HCT116 (cell line): ENCODE measurements at regions not wholly inside any gene's neighbourhood (a gene's known extent, or its start where the extent isn't known, plus 50 kb on each side); places are given as distances from the start of the nearest gene placed in this dataset.

Experiments
- ATAC-seq: fragments of 200-7000 bp; cut with Tn5 transposase; 2 replicates; pipeline ENCODE4 v1.9.1; 2020; ENCODE audit warnings: mild to moderate bottlenecking, moderate library complexity
- BruUV-seq: library from RNA; stranded (reverse); fragments of 400-500 nt; replicated peaks from 2 replicates; lab custom pipeline; 2021; lab: Mats Ljungman, UMichigan
- CTCF ChIA-PET: fragments of 300-600 bp; sonication (Branson Sonifier 250); formaldehyde crosslinking; loops from one replicate; lab custom pipeline; 2021; ENCODE audit warnings: antibody characterized with exemption; lab: Charles Lee
- POLR2A ChIA-PET: fragments of 300-600, 350-600 bp; sonication (Branson Sonifier 250); formaldehyde crosslinking; loops from one replicate; lab custom pipeline; 2021; ENCODE audit warnings: antibody characterized with exemption; lab: Charles Lee
- RAD21 ChIA-PET, 2 experiments: fragments of 300-600 bp; sonication (Branson Sonifier 250); formaldehyde crosslinking; loops; one replicate each; lab custom pipeline; 2023; ENCODE audit warnings: low total read pairs in 2 of 2; ENCODE audit not compliant: uncharacterized antibody in 2 of 2, unreplicated experiment in 2 of 2, low non-redundant PET in 1 of 2; lab: Charles Lee
- DNase-seq: peaks from one replicate; pipeline ENCODE4 v3.0.0-alpha.2; 2010; ENCODE audit warnings: low read depth, low spot score
- H2AFZ ChIP-seq: fragments of 200-600 bp; shearing (Covaris generic), sonication (generic); 2 replicates; pipeline ENCODE4 v1.6.1; 2017; ENCODE audit warnings: low read depth, mixed run types, mixed read lengths, antibody characterized with exemption, low read length; ENCODE audit not compliant: poor library complexity, severe bottlenecking
- H3K27ac ChIP-seq: 2 replicates; pipeline ENCODE4 v1.5.1; 2012; ENCODE audit warnings: low read depth, low read length
- H3K27me3 ChIP-seq: fragments of 200-600 bp; sonication (generic); 2 replicates; pipeline ENCODE4 v1.6.1; 2016; ENCODE audit warnings: mixed run types, low read length, mixed read lengths; ENCODE audit not compliant: insufficient read depth
- H3K36me3 ChIP-seq, 2 experiments: fragments of 200-500 bp in 1 of 2; fragments of 200-600 bp in 1 of 2; sonication (Bioruptor generic) in 1 of 2; sonication (generic) in 1 of 2; 2 replicates each; pipeline versions ENCODE4 v1.5.1 to v1.6.1; 2014 to 2016; ENCODE audit warnings: low read length in 2 of 2, inconsistent platforms in 1 of 2, mixed read lengths in 1 of 2, mixed run types in 1 of 2; ENCODE audit not compliant: insufficient read depth in 2 of 2, control insufficient read depth in 1 of 2
- H3K4me1 ChIP-seq, 2 experiments: fragments of 200-600 bp in 1 of 2; sonication (generic) in 1 of 2; 2 replicates each; pipeline versions ENCODE4 v1.5.1 to v1.6.1; 2012 to 2017; ENCODE audit warnings: low read length in 2 of 2, inconsistent platforms in 1 of 2, mild to moderate bottlenecking in 1 of 2, mixed read lengths in 1 of 2, mixed run types in 1 of 2, moderate library complexity in 1 of 2; ENCODE audit not compliant: insufficient read depth in 2 of 2, control insufficient read depth in 1 of 2
- H3K4me2 ChIP-seq: fragments of 200-600 bp; sonication (generic); 2 replicates; pipeline ENCODE4 v1.6.1; 2017; ENCODE audit warnings: mixed run types, low read length, mixed read lengths
- H3K4me3 ChIP-seq, 2 experiments: fragments of 200-600 bp in 1 of 2; sonication (generic) in 1 of 2; replicated peaks in 1 of 2; 2 replicates each; pipeline ENCODE4 v1.5.1; 2011 to 2016; ENCODE audit warnings: low read length in 2 of 2, control low read depth in 1 of 2, low read depth in 1 of 2, mild to moderate bottlenecking in 1 of 2, mixed read lengths in 1 of 2, mixed run types in 1 of 2
- H3K79me2 ChIP-seq: fragments of 200-600 bp; sonication (generic); 2 replicates; pipeline ENCODE4 v1.6.1; 2017; ENCODE audit warnings: mild to moderate bottlenecking, mixed run types, low read length, moderate library complexity, mixed read lengths; ENCODE audit not compliant: insufficient read depth
- H3K9ac ChIP-seq: fragments of 200-600 bp; sonication (generic); 2 replicates; pipeline ENCODE4 v1.6.1; 2016; ENCODE audit warnings: low read length, mixed read lengths
- H3K9me2 ChIP-seq: fragments of 200-600 bp; sonication (generic), shearing (Covaris generic); 2 replicates; pipeline ENCODE4 v1.6.1; 2017; ENCODE audit warnings: mixed run types, mild to moderate bottlenecking, moderate library complexity; ENCODE audit not compliant: insufficient read depth
- H3K9me3 ChIP-seq, 2 experiments: fragments of 200-500 bp in 1 of 2; fragments of 200-600 bp in 1 of 2; sonication (Bioruptor generic) in 1 of 2; sonication (generic) in 1 of 2; 2 replicates each; pipeline ENCODE4 v1.6.1; 2014 to 2017; ENCODE audit warnings: low read length in 2 of 2, mixed read lengths in 2 of 2, inconsistent platforms in 1 of 2, low read depth in 1 of 2, mild to moderate bottlenecking in 1 of 2, mixed run types in 1 of 2, moderate library complexity in 1 of 2; ENCODE audit not compliant: control insufficient read depth in 1 of 2, insufficient read depth in 1 of 2
- H4K20me1 ChIP-seq: fragments of 200-600 bp; sonication (generic), shearing (Covaris generic); 2 replicates; pipeline ENCODE4 v1.6.1; 2017; ENCODE audit warnings: mixed run types, mild to moderate bottlenecking, moderate library complexity; ENCODE audit not compliant: insufficient read depth
- ATF3 ChIP-seq: IDR thresholded peaks from 2 replicates; pipeline ENCODE4 v1.6.1; 2012
- CBX3 ChIP-seq: IDR thresholded peaks from 2 replicates; pipeline ENCODE4 v1.6.1; 2012; ENCODE audit warnings: low read depth
- CTCF ChIP-seq, 3 experiments: fragments of 200-600 bp in 1 of 3; sonication (generic) in 1 of 3; IDR thresholded peaks in 2 of 3; conservative IDR thresholded peaks in 1 of 3; 2 replicates each; pipeline ENCODE4 v1.5.1; 2012 to 2017; ENCODE audit warnings: low read depth in 2 of 3, low read length in 2 of 3, antibody characterized with exemption in 1 of 3, borderline replicate concordance in 1 of 3, control low read depth in 1 of 3, mild to moderate bottlenecking in 1 of 3, mixed read lengths in 1 of 3, mixed run types in 1 of 3, moderate library complexity in 1 of 3; ENCODE audit not compliant: insufficient read depth in 1 of 3
- EGR1 ChIP-seq: IDR thresholded peaks from 2 replicates; pipeline ENCODE4 v1.6.1; 2012; ENCODE audit warnings: low read depth
- ELF1 ChIP-seq: IDR thresholded peaks from 2 replicates; pipeline ENCODE4 v1.6.1; 2012; ENCODE audit warnings: low read depth, borderline replicate concordance
- FOSL1 ChIP-seq: IDR thresholded peaks from 2 replicates; pipeline ENCODE4 v1.6.1; 2012; ENCODE audit warnings: low read depth
- JUND ChIP-seq: IDR thresholded peaks from 2 replicates; pipeline ENCODE4 v1.6.1; 2012
- MAX ChIP-seq: IDR thresholded peaks from 2 replicates; pipeline ENCODE4 v1.6.1; 2012
- POLR2A ChIP-seq: IDR thresholded peaks from 2 replicates; pipeline ENCODE4 v1.7.0; 2011; ENCODE audit warnings: borderline replicate concordance; ENCODE audit not compliant: insufficient read depth, insufficient read length; ENCODE audit errors: extremely low read depth
- RAD21 ChIP-seq: IDR thresholded peaks from 2 replicates; pipeline ENCODE4 v1.6.1; 2012; ENCODE audit warnings: low read depth, mild to moderate bottlenecking
- SIN3A ChIP-seq: IDR thresholded peaks from 2 replicates; pipeline ENCODE4 v1.6.1; 2012; ENCODE audit warnings: low read depth
- SP1 ChIP-seq: IDR thresholded peaks from 2 replicates; pipeline ENCODE4 v1.6.1; 2012; ENCODE audit warnings: low read depth
- SRF ChIP-seq: IDR thresholded peaks from 2 replicates; pipeline ENCODE4 v1.6.1; 2012; ENCODE audit warnings: low read depth
- TCF7L2 ChIP-seq: IDR thresholded peaks from 2 replicates; pipeline ENCODE4 v1.7.0; 2011; ENCODE audit warnings: borderline replicate concordance, inconsistent platforms; ENCODE audit not compliant: insufficient read depth, insufficient read length; ENCODE audit errors: extremely low read depth
- YY1 ChIP-seq: IDR thresholded peaks from 2 replicates; pipeline ENCODE4 v1.6.1; 2011; ENCODE audit warnings: low read length, low read depth, moderate library complexity, mild to moderate bottlenecking; ENCODE audit not compliant: insufficient replicate concordance; ENCODE audit errors: extremely low read depth
- ZBTB33 ChIP-seq: IDR thresholded peaks from 2 replicates; pipeline ENCODE4 v1.6.1; 2011; ENCODE audit warnings: mild to moderate bottlenecking, low read length, moderate library complexity; ENCODE audit not compliant: insufficient replicate concordance; ENCODE audit errors: extremely low read depth
- ZFX ChIP-seq: fragments of 450-650 bp; IDR thresholded peaks from 2 replicates; pipeline ENCODE4 v1.6.1; 2017
- intact Hi-C: fragments of 100-400 bp; cut with micrococcal nuclease; formaldehyde crosslinking; loops from 2 replicates; pipeline ENCODE4 v1.10.0; 2022

- CTCF ChIA-PET: no interaction called here
- Histone ChIP-seq H3K9me2 (no peaks in the 10 kb centered on the region), H3K9me3 (no peaks in the 10 kb centered on the region), H3K9ac (no peak overlapping the region), H3K4me1 (no peaks in the 10 kb centered on the region), H3K36me3 (no peaks in the 10 kb centered on the region), H2AFZ (no peak overlapping the region), H4K20me1 (no peaks in the 10 kb centered on the region), H3K4me3 (no peak overlapping the region), H3K79me2 (no peaks in the 10 kb centered on the region), H3K27ac (no peak overlapping the region), H3K4me2 (no peak overlapping the region)
- POLR2A ChIA-PET: no interaction called here
- intact Hi-C loops: no loop called here
- DNase-seq (no peak), ATAC-seq (no peak)
- no peak for TF ChIP-seq SP1
- TF ChIP-seq CBX3: no peak
- no peak for TF ChIP-seq RAD21
- no peak for TF ChIP-seq SRF
- TF ChIP-seq POLR2A: no peak
- TF ChIP-seq MAX: no peak
- TF ChIP-seq SIN3A: no peak
- no peak for TF ChIP-seq EGR1
- TF ChIP-seq ATF3: no peak
- no peak for TF ChIP-seq CTCF (IDR thresholded peaks at IDR 0.05 in 2 of 3, conservative IDR thresholded peaks at IDR 0.05 in 1 of 3; ENCODE audit: borderline replicate concordance in 1 of 3, insufficient read depth in 1 of 3, low read depth in 2 of 3, low read length in 2 of 3)
- no peak for TF ChIP-seq ZBTB33
- no peak for TF ChIP-seq ELF1
- TF ChIP-seq JUND: no peak
- no peak for TF ChIP-seq FOSL1
- TF ChIP-seq TCF7L2: no peak
- TF ChIP-seq YY1: no peak
- no peak for TF ChIP-seq ZFX
- TF ChIP-seq, all 23 proteins: peak for 0
- RAD21 ChIA-PET: no interaction called here
- peaks cover 60% of the 10 kb centered on the region for H3K27me3 ChIP-seq
- no TSS peak for BruUV-seq
These were observed 107.2 kb upstream of the E2F8 start for GRCh38 chr11:19347911-19348310.
